GM18517 (cell line): ENCODE measurements at regions not wholly inside any gene's neighbourhood (a gene's known extent, or its start where the extent isn't known, plus 50 kb on each side); places are given as distances from the start of the nearest gene placed in this dataset.

ENCODE experiments used
- ATAC-seq: cut with Tn5 transposase; IDR thresholded peaks from one replicate; pipeline ENCODE4 v1.9.1; 2021; ENCODE audit warnings: mild to moderate bottlenecking, moderate library complexity; ENCODE audit not compliant: unreplicated experiment

GRCh38 chr1:82423174-82423815 lies 622.6 kb downstream of the ADGRL2 start:
- no peak for ATAC-seq

DNA sequence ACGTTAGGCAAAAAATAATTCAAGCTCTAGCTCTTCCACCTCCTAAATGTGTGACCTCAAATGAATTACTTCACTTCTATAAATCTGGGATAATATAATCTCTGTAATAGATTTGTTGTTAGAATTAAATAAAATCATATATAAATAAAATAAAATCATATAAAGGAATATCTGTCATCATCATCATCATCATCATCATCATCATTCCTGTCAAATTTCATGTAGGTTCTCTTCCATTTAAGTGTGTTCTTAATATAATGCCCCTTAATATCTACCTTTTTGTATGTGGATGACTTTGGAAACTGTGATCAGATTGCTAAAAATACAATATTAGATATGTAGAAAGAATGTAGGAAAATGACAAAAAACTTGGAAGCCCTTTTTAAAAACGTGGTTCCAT lies 621.0 kb downstream of the ADGRL2 start:
- no peak for ATAC-seq

DNA sequence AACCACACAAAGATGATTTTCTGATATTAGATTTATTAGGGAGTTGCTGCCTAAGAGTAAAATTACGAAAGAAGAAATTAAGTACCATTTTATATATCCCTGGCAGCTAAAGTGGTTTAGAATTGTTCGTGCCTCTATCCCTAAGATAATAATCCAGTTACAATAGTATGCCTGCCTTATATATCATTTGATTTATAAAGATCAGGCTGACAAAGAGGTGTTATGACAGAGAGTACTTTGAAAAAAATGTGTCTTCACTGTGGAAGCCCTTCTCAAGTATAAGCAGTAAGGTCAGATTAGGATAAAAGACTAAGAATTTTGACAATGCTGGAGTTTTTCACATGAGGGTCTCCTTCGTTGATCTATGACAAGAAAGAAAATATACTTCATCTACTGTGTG lies 619.9 kb downstream of the ADGRL2 start:
- ATAC-seq, result no peak

DNA sequence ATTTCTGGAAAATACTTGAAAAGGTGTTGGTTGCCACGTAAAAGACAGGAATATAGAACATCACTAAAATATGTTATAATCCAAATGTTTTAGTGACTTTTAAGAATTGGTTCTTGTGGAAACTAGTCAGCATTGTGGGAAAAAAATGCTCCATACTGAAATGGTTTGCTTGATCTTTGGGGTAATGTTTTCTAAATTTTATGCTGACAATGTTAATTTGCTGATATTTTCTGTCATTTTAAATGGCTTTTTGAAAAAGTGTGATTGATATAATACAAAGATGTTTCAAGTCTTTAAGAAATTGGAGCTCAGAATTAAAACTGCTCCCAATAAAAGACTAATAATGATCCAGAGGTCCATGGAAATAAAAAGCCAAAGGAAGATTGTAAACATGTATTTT lies 610.9 kb downstream of the ADGRL2 start:
- ATAC-seq, result no peak

DNA sequence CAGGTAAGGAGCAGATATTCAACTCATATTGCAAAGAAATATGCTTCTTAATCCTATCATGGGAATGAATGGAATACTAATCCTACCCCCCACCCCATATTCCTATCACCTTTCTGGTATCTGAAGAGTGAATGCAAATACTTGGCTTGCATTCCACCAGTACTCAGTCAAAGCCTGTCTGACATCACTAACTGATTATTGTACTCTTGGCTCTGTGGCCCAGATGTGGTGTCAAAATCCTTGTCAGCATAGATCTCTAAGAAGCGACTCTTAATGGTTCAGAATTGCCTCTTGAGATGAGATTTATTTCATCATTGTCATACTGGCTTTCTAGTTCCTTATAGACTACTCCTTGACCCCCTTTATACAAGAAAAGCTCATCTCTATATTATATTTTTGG lies 604.6 kb downstream of the ADGRL2 start:
- ATAC-seq, result no peak

GRCh38 chr1:82401116-82401515 lies 600.4 kb downstream of the ADGRL2 start:
- ATAC-seq, result no peak

- no peak for ATAC-seq
These were observed 599.8 kb downstream of the ADGRL2 start for GRCh38 chr1:82400521-82400920.

- no peak for ATAC-seq
These were observed 598.4 kb downstream of the ADGRL2 start for GRCh38 chr1:82399093-82399492.

DNA sequence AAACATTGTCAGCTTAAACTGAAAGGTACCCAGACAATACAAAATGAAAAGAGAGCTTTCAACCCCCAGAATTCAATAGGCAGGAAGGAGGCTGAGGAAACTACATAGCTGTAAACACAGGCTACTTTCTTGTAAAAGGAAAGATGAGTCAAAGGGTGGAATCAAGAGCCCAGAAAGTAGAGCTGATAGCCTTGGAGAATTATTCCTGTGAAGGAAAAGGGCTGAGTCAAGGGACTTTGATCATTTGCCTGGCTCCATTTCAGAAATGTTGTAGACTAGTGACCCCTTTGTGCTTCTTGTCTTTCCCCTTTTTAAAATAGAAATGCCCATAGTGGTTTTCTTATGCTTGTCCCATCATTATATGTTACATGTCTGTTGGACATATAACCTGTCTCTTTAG lies 597.6 kb downstream of the ADGRL2 start:
- ATAC-seq, result no peak

DNA sequence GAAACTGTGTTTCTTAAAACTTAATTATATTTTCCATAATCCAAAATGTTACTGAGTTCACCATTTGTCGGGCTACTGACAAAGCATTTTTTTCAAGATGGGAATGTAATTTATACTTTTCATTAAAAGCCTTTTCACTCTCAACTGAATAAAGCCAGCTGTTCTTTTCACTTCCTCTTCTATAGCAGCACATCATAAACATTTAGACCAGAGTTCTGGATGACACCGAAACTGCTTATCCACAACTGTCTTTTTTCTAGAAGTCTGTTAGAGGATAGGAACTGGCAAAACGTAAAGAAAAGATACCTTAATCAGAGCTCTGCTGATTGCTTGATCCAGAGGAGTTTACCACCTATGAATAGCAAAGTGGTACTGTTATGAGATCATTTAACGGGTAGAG lies 594.7 kb downstream of the ADGRL2 start:
- ATAC-seq, result peak; percentile 65

- ATAC-seq, result no peak
These were observed 592.2 kb downstream of the ADGRL2 start for GRCh38 chr1:82392946-82393345.

DNA sequence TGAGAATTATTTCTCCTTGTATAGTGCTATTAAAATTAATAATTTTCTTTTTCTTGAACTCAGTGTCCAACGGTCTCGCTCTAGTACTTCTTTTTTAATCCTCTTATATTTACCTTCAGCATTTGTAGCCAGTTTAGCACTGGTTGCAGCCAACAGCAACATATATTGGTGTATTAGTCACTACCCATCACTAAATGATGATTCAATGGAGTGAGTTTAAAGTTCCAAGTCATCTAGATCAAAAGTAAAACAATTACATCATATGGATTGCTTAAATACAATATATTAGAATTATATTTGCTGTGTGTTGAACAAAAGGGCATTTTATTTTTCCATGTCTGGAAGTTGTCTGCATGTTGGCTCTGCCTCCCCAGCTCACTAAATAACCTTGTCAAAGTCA lies 591.8 kb downstream of the ADGRL2 start:
- no peak for ATAC-seq

DNA sequence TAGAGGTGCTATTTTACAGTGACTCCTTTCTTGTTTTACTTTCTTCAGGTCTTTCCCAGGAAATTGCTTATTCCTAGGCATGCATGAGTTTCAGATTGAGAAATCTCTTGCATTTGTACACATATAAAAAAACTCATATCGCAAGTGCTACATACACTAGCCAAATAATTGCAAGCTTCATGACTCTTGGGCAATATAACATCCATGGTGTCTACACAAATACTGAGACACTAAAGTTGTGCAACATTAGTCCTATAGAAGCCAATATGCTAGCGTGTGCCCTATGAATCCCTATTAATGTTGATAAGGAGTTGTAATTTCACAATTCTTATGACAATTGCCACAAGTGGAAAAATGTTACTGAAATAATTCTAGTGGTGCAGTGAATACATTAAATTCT lies 591.0 kb downstream of the ADGRL2 start:
- ATAC-seq, result no peak

DNA sequence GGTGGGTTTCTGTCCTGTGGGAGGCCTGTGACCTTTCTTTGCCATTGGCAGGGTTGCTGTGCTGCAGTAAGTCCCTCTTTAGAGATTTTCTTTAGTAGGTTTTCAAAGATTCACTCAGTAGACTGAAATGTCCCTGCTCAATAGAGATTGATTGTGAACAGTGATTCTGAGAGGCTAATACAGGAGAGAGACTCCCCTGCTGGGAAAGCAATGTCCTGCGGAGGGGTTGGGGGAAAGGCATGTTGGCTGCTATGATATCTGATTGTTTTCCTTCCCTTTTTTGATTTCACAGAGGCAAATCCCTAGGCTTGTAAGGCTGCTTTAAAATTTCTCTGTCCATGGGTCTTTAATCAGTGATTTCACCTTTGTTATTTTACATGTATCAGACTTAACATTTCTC lies 589.9 kb downstream of the ADGRL2 start:
- ATAC-seq, result no peak

- ATAC-seq, result no peak
These were observed 587.9 kb downstream of the ADGRL2 start for GRCh38 chr1:82388679-82389078.

- no peak for ATAC-seq
These were observed 586.3 kb downstream of the ADGRL2 start for GRCh38 chr1:82387012-82387366.

GRCh38 chr1:82386365-82387011 lies 585.8 kb downstream of the ADGRL2 start:
- ATAC-seq, result no peak

- ATAC-seq, result no peak
These were observed 584.0 kb downstream of the ADGRL2 start for GRCh38 chr1:82384776-82385175.

DNA sequence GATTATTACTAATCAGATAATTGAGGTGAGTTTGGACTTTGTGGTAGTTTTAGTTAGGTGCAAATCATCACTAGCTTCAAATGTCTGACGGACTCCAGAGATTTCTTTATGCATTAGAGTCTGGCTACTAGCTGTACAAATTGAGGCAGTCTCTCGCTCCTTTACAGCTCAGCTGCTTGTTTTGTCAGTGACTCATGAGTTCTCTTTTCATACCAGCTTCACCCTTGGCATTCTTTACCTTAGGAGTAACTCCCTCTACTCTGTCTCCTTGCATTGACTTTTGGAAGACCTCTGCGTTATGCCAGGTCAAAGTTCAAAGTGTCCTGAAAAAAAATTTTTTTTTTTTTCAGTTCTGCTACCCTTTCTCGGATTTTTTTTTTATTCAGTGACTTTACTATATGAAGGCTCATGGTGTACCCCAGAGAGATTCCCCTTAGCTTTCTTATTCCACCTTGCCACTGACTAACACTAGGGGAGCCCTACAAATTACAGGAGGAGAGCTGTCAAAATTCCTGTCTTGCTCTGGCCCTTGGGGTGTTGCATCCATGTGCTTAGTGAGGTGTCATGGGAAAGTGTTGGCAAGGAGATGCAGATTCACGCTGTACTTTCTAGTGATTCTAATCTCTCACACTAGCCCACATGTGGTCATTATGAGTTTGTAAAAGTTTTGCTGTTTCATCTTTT lies 576.6 kb downstream of the ADGRL2 start:
- no peak for ATAC-seq

GRCh38 chr1:82373710-82374109 lies 573.0 kb downstream of the ADGRL2 start:
- ATAC-seq, result no peak

DNA sequence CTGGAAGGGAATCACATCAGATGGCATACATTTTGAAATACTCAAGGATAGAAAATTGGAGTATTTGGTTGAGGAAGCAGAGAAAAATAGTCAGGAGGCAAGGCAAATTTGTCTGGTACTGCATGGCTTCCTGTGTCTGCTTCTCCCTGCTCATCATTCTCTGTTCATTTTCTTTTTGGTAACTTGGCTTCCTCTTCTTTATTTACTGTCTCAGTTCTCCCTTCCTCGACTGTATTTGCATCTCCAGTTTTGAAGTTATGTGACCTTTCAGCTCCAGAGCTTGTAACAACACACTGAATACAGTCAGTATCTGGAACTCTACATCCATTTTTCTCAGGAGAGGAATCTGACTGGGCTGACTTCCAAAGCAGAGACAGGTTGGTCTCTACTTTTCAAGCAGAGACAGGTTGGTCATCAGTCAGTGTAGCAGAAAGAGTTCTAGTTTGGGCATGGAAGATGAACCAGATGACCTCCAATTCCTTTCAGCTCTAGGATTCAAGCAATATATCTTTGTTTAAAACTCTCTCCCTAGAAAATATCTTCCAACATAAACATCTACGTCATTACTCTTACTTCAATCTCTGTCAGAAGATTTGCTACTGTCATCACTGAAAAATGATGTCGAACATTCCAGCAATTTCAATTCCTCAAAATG lies 571.2 kb downstream of the ADGRL2 start:
- ATAC-seq, result no peak

- ATAC-seq, result no peak
These were observed 566.7 kb downstream of the ADGRL2 start for GRCh38 chr1:82367456-82367855.
